DND-41 (cell line): ENCODE measurements at regions not wholly inside any gene's neighbourhood (a gene's known extent, or its start where the extent isn't known, plus 50 kb on each side); places are given as distances from the start of the nearest gene placed in this dataset.

ENCODE experiments used
- EZH2 ChIP-seq: IDR thresholded peaks from 3 replicates; pipeline ENCODE4 v1.6.1; 2012; ENCODE audit warnings: borderline replicate concordance, low read depth, mild to moderate bottlenecking, moderate library complexity, low read length, inconsistent platforms; ENCODE audit not compliant: severe bottlenecking
- TF ChIP-seq, protein P1 (sequence below): IDR thresholded peaks from 2 replicates; pipeline ENCODE4 v1.5.1; 2012; ENCODE audit warnings: borderline replicate concordance, low read length, moderate library complexity, mild to moderate bottlenecking; ENCODE audit not compliant: poor library complexity, severe bottlenecking; ENCODE audit errors: extremely low read depth

DNA sequence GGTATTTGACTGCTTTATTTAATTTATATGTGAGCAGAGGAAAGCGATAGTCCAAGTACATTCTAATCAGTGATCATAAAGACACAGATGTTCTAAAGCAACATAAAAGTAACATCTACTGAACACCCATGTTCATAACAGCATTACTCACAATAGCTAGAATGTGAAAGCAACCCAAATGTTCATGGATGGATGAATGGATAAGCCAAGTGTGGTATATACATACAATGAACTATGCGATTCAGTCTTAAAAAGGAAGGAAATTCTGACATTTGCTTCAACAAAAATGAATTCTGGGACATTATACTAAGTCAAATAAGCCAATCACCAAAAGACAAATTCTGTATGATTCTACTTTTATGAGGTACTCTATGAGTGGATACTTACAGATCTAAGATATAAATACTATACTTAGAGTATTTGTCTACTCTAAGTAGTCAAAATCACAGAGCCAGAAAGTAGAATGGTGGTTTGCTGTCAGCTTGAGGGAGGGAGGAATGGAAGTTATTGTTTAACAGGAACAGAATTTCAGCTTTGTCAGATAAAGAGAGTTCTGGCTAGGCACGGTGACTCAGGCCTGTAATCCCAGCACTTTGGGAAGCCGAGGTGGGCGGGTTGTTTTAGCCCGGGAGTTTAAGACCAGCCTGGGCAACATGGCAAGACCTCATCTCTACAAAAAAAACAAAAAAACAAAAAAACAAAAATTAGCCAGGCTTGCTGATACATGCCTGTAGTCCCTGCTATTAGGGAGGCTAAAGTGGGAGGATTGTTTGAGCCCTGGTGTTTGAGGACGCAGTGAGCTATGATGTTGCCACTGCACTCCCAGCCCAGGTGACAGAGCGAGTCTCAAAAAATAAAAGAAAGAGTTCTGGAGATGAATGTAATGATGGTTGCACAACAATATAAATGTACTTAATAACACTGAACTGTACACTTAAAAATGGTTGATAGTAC is 79.7 kb upstream of the ARHGAP29 start:
- TF ChIP-seq, protein P1, sequence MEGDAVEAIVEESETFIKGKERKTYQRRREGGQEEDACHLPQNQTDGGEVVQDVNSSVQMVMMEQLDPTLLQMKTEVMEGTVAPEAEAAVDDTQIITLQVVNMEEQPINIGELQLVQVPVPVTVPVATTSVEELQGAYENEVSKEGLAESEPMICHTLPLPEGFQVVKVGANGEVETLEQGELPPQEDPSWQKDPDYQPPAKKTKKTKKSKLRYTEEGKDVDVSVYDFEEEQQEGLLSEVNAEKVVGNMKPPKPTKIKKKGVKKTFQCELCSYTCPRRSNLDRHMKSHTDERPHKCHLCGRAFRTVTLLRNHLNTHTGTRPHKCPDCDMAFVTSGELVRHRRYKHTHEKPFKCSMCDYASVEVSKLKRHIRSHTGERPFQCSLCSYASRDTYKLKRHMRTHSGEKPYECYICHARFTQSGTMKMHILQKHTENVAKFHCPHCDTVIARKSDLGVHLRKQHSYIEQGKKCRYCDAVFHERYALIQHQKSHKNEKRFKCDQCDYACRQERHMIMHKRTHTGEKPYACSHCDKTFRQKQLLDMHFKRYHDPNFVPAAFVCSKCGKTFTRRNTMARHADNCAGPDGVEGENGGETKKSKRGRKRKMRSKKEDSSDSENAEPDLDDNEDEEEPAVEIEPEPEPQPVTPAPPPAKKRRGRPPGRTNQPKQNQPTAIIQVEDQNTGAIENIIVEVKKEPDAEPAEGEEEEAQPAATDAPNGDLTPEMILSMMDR: no peak
- no peak for TF ChIP-seq EZH2
